Fibroblast of lung (primary cell): ENCODE measurements at regions not wholly inside any gene's neighbourhood (a gene's known extent, or its start where the extent isn't known, plus 50 kb on each side); places are given as distances from the start of the nearest gene placed in this dataset.

Source experiments
- DNase-seq, 2 donors: peaks; one replicate each; pipeline versions ENCODE4 v3.0.0 to v3.0.0-alpha.2; 2010; ENCODE audit warnings: low read depth in 2 of 2
- H2AFZ ChIP-seq: 2 replicates; pipeline ENCODE4 v1.5.1; 2012; ENCODE audit warnings: low read length, control low read depth, inconsistent platforms
- H3K27ac ChIP-seq: 2 replicates; pipeline ENCODE4 v1.5.1; 2011; ENCODE audit warnings: low read length, control low read depth; ENCODE audit not compliant: insufficient read depth
- H3K27me3 ChIP-seq: 2 replicates; pipeline ENCODE4 v1.5.1; 2011; ENCODE audit warnings: mild to moderate bottlenecking, low read length; ENCODE audit not compliant: control insufficient read depth, insufficient read depth
- H3K36me3 ChIP-seq: 2 replicates; pipeline ENCODE4 v1.5.1; 2011; ENCODE audit warnings: low read length; ENCODE audit not compliant: control insufficient read depth, insufficient read depth
- H3K4me1 ChIP-seq: 2 replicates; pipeline ENCODE4 v1.5.1; 2011; ENCODE audit warnings: low read length; ENCODE audit not compliant: control insufficient read depth, insufficient read depth; ENCODE audit errors: extremely low read depth
- H3K4me2 ChIP-seq: 2 replicates; pipeline ENCODE4 v1.5.1; 2011; ENCODE audit warnings: low read length, control low read depth; ENCODE audit not compliant: insufficient read depth; ENCODE audit errors: extremely low read depth
- H3K4me3 ChIP-seq, 4 experiments: fragments of 200-600 bp in 1 of 4; sonication (generic) in 1 of 4; replicated peaks in 1 of 4; 2 replicates each; pipeline ENCODE4 v1.5.1; 2011 to 2016; ENCODE audit warnings: low read length in 4 of 4, low read depth in 3 of 4, mild to moderate bottlenecking in 3 of 4, control low read depth in 2 of 4, inconsistent platforms in 1 of 4, mixed read lengths in 1 of 4; ENCODE audit not compliant: insufficient read depth in 1 of 4; ENCODE audit errors: control extremely low read depth in 1 of 4
- H3K79me2 ChIP-seq: 2 replicates; pipeline ENCODE4 v1.5.1; 2012; ENCODE audit warnings: mild to moderate bottlenecking, low read length, inconsistent platforms; ENCODE audit not compliant: control insufficient read depth, insufficient read depth
- H3K9ac ChIP-seq: 2 replicates; pipeline ENCODE4 v1.5.1; 2011; ENCODE audit warnings: mild to moderate bottlenecking, low read length, control low read depth; ENCODE audit not compliant: insufficient read depth
- H3K9me3 ChIP-seq: 2 replicates; pipeline ENCODE4 v1.5.1; 2012; ENCODE audit warnings: low read depth, low read length; ENCODE audit not compliant: control insufficient read depth, insufficient read depth
- H4K20me1 ChIP-seq: 2 replicates; pipeline ENCODE4 v1.5.1; 2011; ENCODE audit warnings: low read length; ENCODE audit not compliant: control insufficient read depth, insufficient read depth; ENCODE audit errors: extremely low read depth
- CTCF ChIP-seq, 2 donors: IDR thresholded peaks in 1 of 2; conservative IDR thresholded peaks in 1 of 2; 1 replicate in 1 of 2; 2 replicates in 1 of 2; pipeline ENCODE4 v1.5.1; 2011 to 2012; ENCODE audit warnings: low read length in 2 of 2, control low read depth in 1 of 2, inconsistent platforms in 1 of 2, low read depth in 1 of 2, mild to moderate bottlenecking in 1 of 2
- EZH2 ChIP-seq: IDR thresholded peaks from 2 replicates; pipeline ENCODE4 v1.5.1; 2012; ENCODE audit warnings: low read length, control low read depth, mild to moderate bottlenecking; ENCODE audit errors: missing control alignments

DNA sequence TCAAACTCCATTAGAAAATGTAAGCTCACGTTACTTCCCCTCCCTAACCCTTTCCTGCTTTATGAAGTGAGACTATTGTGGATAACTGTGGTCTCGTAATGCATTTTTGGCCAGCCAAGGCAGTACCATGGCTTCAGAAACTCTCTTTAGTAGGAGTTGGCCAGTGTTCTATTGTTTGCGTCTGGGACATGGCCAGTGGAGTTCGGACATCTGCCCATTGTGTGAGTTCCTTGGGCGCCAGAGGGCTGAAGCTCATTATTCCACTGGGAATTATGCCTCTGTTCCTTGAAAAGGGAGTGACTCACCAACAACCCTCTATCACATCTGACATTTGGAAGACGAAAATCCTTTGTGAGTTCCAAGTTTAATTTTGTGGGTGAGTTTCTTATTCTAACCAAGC is 319.5 kb upstream of the SOX9 start:
- Histone ChIP-seq H3K27ac (no peak overlapping the region), H3K36me3 (no peaks in the 10 kb centered on the region), H3K4me3 (no peak overlapping the region), H3K9me3 (no peaks in the 10 kb centered on the region), H3K79me2 (no peaks in the 10 kb centered on the region), H3K4me2 (peak overlapping the region; percentile 13), H3K9ac (no peak overlapping the region), H2AFZ (no peak overlapping the region), H3K4me1 (no peaks in the 10 kb centered on the region), H3K27me3 (no peaks in the 10 kb centered on the region), H4K20me1 (no peaks in the 10 kb centered on the region)
- DNase-seq, result peak; percentile 37 to 95
- TF ChIP-seq EZH2 (no peak), CTCF (conservative IDR thresholded peaks at IDR 0.05 in 1 of 2, IDR thresholded peaks at IDR 0.05 in 1 of 2; ENCODE audit: low read depth in 1 of 2, low read length in 2 of 2) (no peak)

- H3K27me3 ChIP-seq, result no peaks in the 10 kb centered on the region
- TF ChIP-seq EZH2 (no peak), CTCF (conservative IDR thresholded peaks at IDR 0.05 in 1 of 2, IDR thresholded peaks at IDR 0.05 in 1 of 2; ENCODE audit: low read depth in 1 of 2, low read length in 2 of 2) (no peak)
- H4K20me1 ChIP-seq, result no peaks in the 10 kb centered on the region
- no peak overlapping the region for H3K9ac ChIP-seq
- H3K9me3 ChIP-seq, result no peaks in the 10 kb centered on the region
- DNase-seq, result no peak
- no peak overlapping the region for H2AFZ ChIP-seq
- H3K4me2 ChIP-seq, result no peak overlapping the region
- no peak overlapping the region for H3K27ac ChIP-seq
- H3K4me3 ChIP-seq, result no peak overlapping the region
- no peaks in the 10 kb centered on the region for H3K36me3 ChIP-seq
- no peaks in the 10 kb centered on the region for H3K79me2 ChIP-seq
- no peaks in the 10 kb centered on the region for H3K4me1 ChIP-seq
Observed at GRCh38 chr17:71802663-71803062, 318.2 kb upstream of the SOX9 start.

GRCh38 chr17:71803656-71804284 is 317.1 kb upstream of the SOX9 start:
- H3K4me1 ChIP-seq, result no peaks in the 10 kb centered on the region
- H4K20me1 ChIP-seq, result no peaks in the 10 kb centered on the region
- no peak overlapping the region for H2AFZ ChIP-seq
- H3K27me3 ChIP-seq, result no peaks in the 10 kb centered on the region
- no peaks in the 10 kb centered on the region for H3K36me3 ChIP-seq
- TF ChIP-seq CTCF (conservative IDR thresholded peaks at IDR 0.05 in 1 of 2, IDR thresholded peaks at IDR 0.05 in 1 of 2; ENCODE audit: low read depth in 1 of 2, low read length in 2 of 2) (no peak), EZH2 (no peak)
- no peak overlapping the region for H3K9ac ChIP-seq
- H3K4me2 ChIP-seq, result no peak overlapping the region
- no peak overlapping the region for H3K4me3 ChIP-seq
- DNase-seq, result no peak
- no peaks in the 10 kb centered on the region for H3K9me3 ChIP-seq
- no peak overlapping the region for H3K27ac ChIP-seq
- H3K79me2 ChIP-seq, result no peaks in the 10 kb centered on the region
